GM12878 (cell line): ENCODE measurements at regions not wholly inside any gene's neighbourhood (a gene's known extent, or its start where the extent isn't known, plus 50 kb on each side); places are given as distances from the start of the nearest gene placed in this dataset.
A peak's percentile ranks its signal among the peaks of the same experiment; 100 is the strongest.

Source experiments
- ATAC-seq: fragments of 200-7000 bp; cut with Tn5 transposase; 3 replicates; pipeline ENCODE4 v1.9.1; 2020; ENCODE audit warnings: mild to moderate bottlenecking, moderate library complexity
- BruUV-seq: library from RNA; stranded (reverse); fragments of 400-500 nt; replicated peaks from 2 replicates; lab custom pipeline; 2021; lab: Mats Ljungman, UMichigan
- CTCF ChIA-PET: fragments of 300-600 bp; sonication (Branson Sonifier 250); formaldehyde crosslinking; extraction: SDS; loops from one replicate; lab custom pipeline; 2021; ENCODE audit warnings: inconsistent platforms; lab: Yijun Ruan, JAX
- POLR2A ChIA-PET: fragments of 350-600 bp; formaldehyde crosslinking; extraction: SDS; loops from one replicate; lab custom pipeline; 2021; ENCODE audit warnings: inconsistent platforms; lab: Charles Lee
- RAD21 ChIA-PET: fragments of 300-600 bp; sonication (Branson Sonifier 250); formaldehyde crosslinking; loops from one replicate; lab custom pipeline; 2023; ENCODE audit warnings: antibody characterized with exemption; ENCODE audit not compliant: unreplicated experiment; lab: Charles Lee
- SMC1A ChIA-PET: fragments of 300-600 bp; sonication (Branson Sonifier 250); formaldehyde crosslinking; loops from one replicate; lab custom pipeline; 2023; ENCODE audit not compliant: unreplicated experiment, uncharacterized antibody; lab: Charles Lee
- DNase-seq: peaks from one replicate; pipeline ENCODE4 v3.0.0-alpha.2; 2011; ENCODE audit warnings: low read depth, low spot score
- FAIRE-seq: peaks from 3 replicates; lab custom pipeline; 2011; peaks lifted over from hg19 to GRCh38; lab: Jason Lieb, UNC
- H2AFZ ChIP-seq: 2 replicates; pipeline ENCODE4 v1.6.0; 2011; ENCODE audit warnings: low read depth, low read length, control low read depth; ENCODE audit not compliant: control insufficient read depth
- H3K27ac ChIP-seq: 2 replicates; pipeline ENCODE4 v1.5.1; 2011; ENCODE audit warnings: control low read depth; ENCODE audit not compliant: control insufficient read depth, insufficient read depth
- H3K27me3 ChIP-seq, 2 experiments: replicated peaks in 1 of 2; 2 replicates each; pipeline versions ENCODE4 v1.6.0 to v1.6.1; 2011; ENCODE audit warnings: low read length in 1 of 2; ENCODE audit not compliant: control insufficient read depth in 2 of 2, insufficient read depth in 2 of 2
- H3K36me3 ChIP-seq, 2 experiments: 2 replicates each; pipeline ENCODE4 v1.5.1; 2011; ENCODE audit warnings: low read length in 1 of 2; ENCODE audit not compliant: control insufficient read depth in 2 of 2, insufficient read depth in 2 of 2
- H3K4me1 ChIP-seq: 2 replicates; pipeline ENCODE4 v1.6.1; 2011; ENCODE audit warnings: mild to moderate bottlenecking, low read length, moderate library complexity, mixed read lengths; ENCODE audit not compliant: control insufficient read depth, insufficient read depth
- H3K4me2 ChIP-seq: 2 replicates; pipeline ENCODE4 v1.6.0; 2011; ENCODE audit warnings: control low read depth; ENCODE audit not compliant: control insufficient read depth, insufficient read depth
- H3K4me3 ChIP-seq: fragments of 200-600 bp; sonication (generic); 2 replicates; pipeline ENCODE4 v1.5.1; 2016
- H3K79me2 ChIP-seq: 2 replicates; pipeline ENCODE4 v1.6.0; 2011; ENCODE audit warnings: low read length; ENCODE audit not compliant: control insufficient read depth, insufficient read depth
- H3K9ac ChIP-seq: 2 replicates; pipeline ENCODE4 v1.8.0; 2011; ENCODE audit warnings: low read length, control low read depth, mixed read lengths; ENCODE audit not compliant: control insufficient read depth, insufficient read depth
- H3K9me3 ChIP-seq: replicated peaks from 3 replicates; pipeline ENCODE4 v1.5.1; 2011; ENCODE audit warnings: mild to moderate bottlenecking, low read length; ENCODE audit not compliant: control insufficient read depth, insufficient read depth
- H4K20me1 ChIP-seq: 2 replicates; pipeline ENCODE4 v1.6.0; 2011; ENCODE audit not compliant: control insufficient read depth, insufficient read depth
- BCLAF1 ChIP-seq: fragments of 450-650 bp; IDR thresholded peaks from 2 replicates; pipeline ENCODE4 v1.6.1; 2017; ENCODE audit warnings: antibody characterized with exemption, mild to moderate bottlenecking, moderate library complexity
- DPF2 ChIP-seq: fragments of 450-650 bp; IDR thresholded peaks from 2 replicates; pipeline ENCODE4 v1.6.1; 2017; ENCODE audit warnings: mild to moderate bottlenecking
- EP300 ChIP-seq, 2 experiments: fragments of 150-350 bp in 1 of 2; IDR thresholded peaks; 2 replicates each; pipeline ENCODE4 v1.6.1; 2011 to 2012; ENCODE audit warnings: low read depth in 2 of 2, low read length in 2 of 2, borderline replicate concordance in 1 of 2, improper control_type of control experiment in 1 of 2, inconsistent platforms in 1 of 2; ENCODE audit not compliant: control insufficient read depth in 1 of 2
- IKZF1 ChIP-seq: fragments of 450-650 bp; conservative IDR thresholded peaks from 2 replicates; pipeline ENCODE4 v1.6.1; 2017; ENCODE audit warnings: antibody characterized with exemption, mild to moderate bottlenecking
- IKZF2 ChIP-seq, 2 experiments: fragments of 450-650 bp; IDR thresholded peaks; 2 replicates each; pipeline ENCODE4 v1.6.1; 2017; ENCODE audit warnings: mild to moderate bottlenecking in 2 of 2, moderate library complexity in 2 of 2
- SPI1 ChIP-seq: IDR thresholded peaks from 2 replicates; pipeline ENCODE4 v1.6.1; 2011; ENCODE audit warnings: low read depth, mild to moderate bottlenecking, low read length, moderate library complexity, borderline replicate concordance; ENCODE audit not compliant: insufficient read depth
- WGBS: methylation state at CpG from one replicate; pipeline ENCODE4 v1.1.6; 2016; ENCODE audit warnings: low lambda C conversion rate; ENCODE audit not compliant: insufficient replicate concordance, insufficient coverage; ENCODE audit errors: missing lambda C conversion rate; 5-methylcytosine and 5-hydroxymethylcytosine counted together
- in situ Hi-C: fragments of 300-500 bp; cut with MboI; formaldehyde crosslinking; loops from 9 replicates; pipeline ENCODE4 v1.14.3; 2018; ENCODE audit warnings: mixed read lengths
- intact Hi-C: fragments of 100-400 bp; cut with micrococcal nuclease; formaldehyde crosslinking; loops from one replicate; pipeline ENCODE4 v1.14.2; 2022; ENCODE audit not compliant: unreplicated experiment

DNA sequence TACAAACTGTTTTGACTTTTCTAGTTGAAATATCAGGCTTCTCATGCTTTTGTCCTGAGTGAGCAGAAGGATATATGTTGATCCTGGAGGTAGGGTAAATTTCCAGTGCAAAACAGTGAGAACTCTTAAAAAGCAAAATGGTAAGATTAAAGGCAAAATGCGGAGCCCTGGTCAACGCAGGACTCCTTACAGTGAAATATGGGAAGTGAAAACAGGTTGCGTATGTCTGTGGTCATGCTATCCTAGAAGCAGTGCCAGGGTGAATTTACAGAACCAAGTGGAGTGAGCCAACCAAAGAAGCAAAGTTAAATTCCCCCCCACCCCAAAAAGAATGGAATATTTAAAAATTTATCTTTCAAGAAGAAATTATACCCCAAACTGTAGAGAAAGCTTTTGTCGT is 256.4 kb downstream of the NR2F2 start:
- SMC1A ChIA-PET = interaction anchor here (0.7 to 1.5 kb wide), 3 partner anchors 17 to 95 kb away, joined by 3 read pairs; no protein-coding TSS in a partner anchor

More for the DNA sequence above, 256.4 kb downstream of the NR2F2 start:
- Histone ChIP-seq H4K20me1 (no peaks in the 10 kb centered on the region), H3K27me3 (no peaks in the 10 kb centered on the region), H3K27ac (no peak overlapping the region), H3K9me3 (no peaks in the 10 kb centered on the region), H3K9ac (no peak overlapping the region), H3K79me2 (no peaks in the 10 kb centered on the region), H2AFZ (no peak overlapping the region), H3K4me3 (no peak overlapping the region), H3K4me1 (no peaks in the 10 kb centered on the region), H3K4me2 (no peak overlapping the region), H3K36me3 (no peaks in the 10 kb centered on the region)
- intact Hi-C loops (loop anchor here (10.0 kb wide), 1 partner anchor 298 kb away; no protein-coding TSS in a partner anchor), in situ Hi-C loops (no loop called here)
- ChIA-PET POLR2A (no interaction called here), CTCF (interaction anchor here (0.8 to 4.9 kb wide), 3 partner anchors 229 to 259 kb away, joined by 4 to 26 read pairs (median 4); no protein-coding TSS in a partner anchor), RAD21 (interaction anchor here (1.1 kb wide), 1 partner anchor 260 kb away, joined by 4 read pairs; no protein-coding TSS in a partner anchor)
- DNase-seq (no peak), FAIRE-seq (no peak), ATAC-seq (peak; percentile 75)
- no peak for TF ChIP-seq BCLAF1
- peak in 1 of 2 experiments; percentile 43; a peak in 1 of 4 replicates for TF ChIP-seq EP300 (IDR thresholded peaks at IDR 0.05; ENCODE audit: borderline replicate concordance in 1 of 2, control insufficient read depth in 1 of 2, low read depth in 2 of 2, low read length in 2 of 2)
- peak; percentile 88 for TF ChIP-seq SPI1
- peak; percentile 42 to 51; a peak in 2 of 4 replicates for TF ChIP-seq IKZF2 (IDR thresholded peaks at IDR 0.05)
- peak; percentile 43 for TF ChIP-seq IKZF1
- TF ChIP-seq DPF2 = 0 out of 2 replicates have a peak, but pooled peaks have one; percentile 65
- 9% methylated on average over 4 of the region's 4 CpGs for WGBS
- BruUV-seq = no TSS peak
